Peyer's patch (tissue), 4 donors: ENCODE measurements at regions not wholly inside any gene's neighbourhood (a gene's known extent, or its start where the extent isn't known, plus 50 kb on each side); places are given as distances from the start of the nearest gene placed in this dataset.

ENCODE experiments used
- POLR2A ChIP-seq, 2 donors: fragments of 450-650 bp; IDR thresholded peaks; one replicate each; pipeline ENCODE4 v1.5.1; 2017; ENCODE audit warnings: antibody characterized with exemption in 2 of 2, mild to moderate bottlenecking in 2 of 2, moderate library complexity in 2 of 2
- TF ChIP-seq, protein P1 (sequence below), 6 experiments: fragments of 450-650 bp in 4 of 6; fragments of 200-600 bp in 2 of 6; sonication (generic) in 1 of 6; IDR thresholded peaks; one replicate each; pipeline ENCODE4 v1.5.1; 2017 to 2019; ENCODE audit warnings: antibody characterized with exemption in 6 of 6, mild to moderate bottlenecking in 3 of 6, moderate library complexity in 1 of 6

DNA sequence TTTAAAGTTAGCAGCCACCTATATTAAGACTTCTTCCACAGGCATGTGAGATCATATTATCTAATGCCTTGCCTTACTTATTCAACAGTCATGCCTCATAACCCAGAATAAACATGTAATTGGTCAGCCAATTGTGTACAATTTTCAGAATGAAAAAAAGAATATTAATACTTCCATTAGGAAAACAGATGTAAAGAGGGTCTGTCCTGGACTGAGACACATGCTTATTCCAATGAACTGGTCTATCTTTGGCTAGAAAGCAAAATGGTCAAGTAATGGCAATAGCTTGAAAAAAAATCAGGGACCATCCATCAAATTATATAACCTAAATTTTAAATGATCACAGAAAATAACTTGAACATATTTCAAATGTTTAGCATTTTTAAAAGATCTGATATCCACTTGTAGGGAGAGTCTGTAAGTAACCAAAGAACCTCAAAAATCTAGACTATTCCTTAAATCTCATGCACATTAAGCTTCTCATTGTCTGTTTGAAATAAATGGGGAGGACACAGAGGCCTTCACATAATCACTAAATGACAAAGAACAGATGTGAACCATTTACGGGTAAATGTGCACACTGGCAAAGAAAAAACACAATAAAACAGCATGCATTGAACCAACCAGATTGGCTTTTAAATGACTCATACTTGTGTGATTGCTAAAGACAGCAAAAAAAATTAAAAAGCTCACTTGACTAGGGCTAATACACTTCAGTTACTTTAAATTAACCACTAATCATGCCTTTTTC, 568.8 kb upstream of the PCDH15 start:
- TF ChIP-seq, protein P1, sequence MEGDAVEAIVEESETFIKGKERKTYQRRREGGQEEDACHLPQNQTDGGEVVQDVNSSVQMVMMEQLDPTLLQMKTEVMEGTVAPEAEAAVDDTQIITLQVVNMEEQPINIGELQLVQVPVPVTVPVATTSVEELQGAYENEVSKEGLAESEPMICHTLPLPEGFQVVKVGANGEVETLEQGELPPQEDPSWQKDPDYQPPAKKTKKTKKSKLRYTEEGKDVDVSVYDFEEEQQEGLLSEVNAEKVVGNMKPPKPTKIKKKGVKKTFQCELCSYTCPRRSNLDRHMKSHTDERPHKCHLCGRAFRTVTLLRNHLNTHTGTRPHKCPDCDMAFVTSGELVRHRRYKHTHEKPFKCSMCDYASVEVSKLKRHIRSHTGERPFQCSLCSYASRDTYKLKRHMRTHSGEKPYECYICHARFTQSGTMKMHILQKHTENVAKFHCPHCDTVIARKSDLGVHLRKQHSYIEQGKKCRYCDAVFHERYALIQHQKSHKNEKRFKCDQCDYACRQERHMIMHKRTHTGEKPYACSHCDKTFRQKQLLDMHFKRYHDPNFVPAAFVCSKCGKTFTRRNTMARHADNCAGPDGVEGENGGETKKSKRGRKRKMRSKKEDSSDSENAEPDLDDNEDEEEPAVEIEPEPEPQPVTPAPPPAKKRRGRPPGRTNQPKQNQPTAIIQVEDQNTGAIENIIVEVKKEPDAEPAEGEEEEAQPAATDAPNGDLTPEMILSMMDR (IDR thresholded peaks at IDR 0.05): no peak
- no peak for TF ChIP-seq POLR2A (IDR thresholded peaks at IDR 0.05)
